ENCODE measurements at regions not wholly inside any gene's neighbourhood (a gene's known extent, or its start where the extent isn't known, plus 50 kb on each side); places are given as distances from the start of the nearest gene placed in this dataset.
"Not testable (repeated sequence)": the region's sequence is repeated elsewhere in the genome, so short reads cannot be mapped to it uniquely, and the experiment has no call there.

DNA sequence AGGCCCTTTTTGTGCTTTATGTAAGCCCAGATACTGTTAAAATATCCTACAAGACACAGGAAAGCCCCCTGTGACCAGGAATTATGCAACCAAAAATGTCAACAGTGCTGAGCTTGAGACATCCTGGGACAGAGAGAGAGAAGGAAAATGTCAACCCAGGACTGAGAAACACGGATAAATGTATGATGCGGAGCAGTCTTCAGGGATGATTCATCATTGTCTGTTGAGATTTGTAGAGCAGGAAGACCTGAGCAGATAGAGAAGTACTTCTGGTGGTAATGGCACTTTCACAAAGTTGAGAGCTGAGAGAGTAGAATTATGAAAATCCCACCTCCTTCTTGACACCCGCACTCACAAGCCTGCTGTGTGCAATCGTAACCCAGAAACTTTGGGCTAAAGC lies 330.1 kb upstream of the FRG1 start:
- not testable (repeated sequence) for TF ChIP-seq POLR2AphosphoS5, POLR2A (IDR thresholded peaks at IDR 0.05; ENCODE audit: low read depth, low read length)

All from GM12892 (cell line).